HG03280 (cell line): ENCODE measurements at regions not wholly inside any gene's neighbourhood (a gene's known extent, or its start where the extent isn't known, plus 50 kb on each side); places are given as distances from the start of the nearest gene placed in this dataset.

Experiments used
- ATAC-seq: cut with Tn5 transposase; IDR thresholded peaks from one replicate; pipeline ENCODE4 v1.9.1; 2021; ENCODE audit warnings: mild to moderate bottlenecking, moderate library complexity; ENCODE audit not compliant: unreplicated experiment

- no peak for ATAC-seq
Measured at GRCh38 chr22:49198705-49199084, 629.0 kb downstream of the BRD1 start.

DNA sequence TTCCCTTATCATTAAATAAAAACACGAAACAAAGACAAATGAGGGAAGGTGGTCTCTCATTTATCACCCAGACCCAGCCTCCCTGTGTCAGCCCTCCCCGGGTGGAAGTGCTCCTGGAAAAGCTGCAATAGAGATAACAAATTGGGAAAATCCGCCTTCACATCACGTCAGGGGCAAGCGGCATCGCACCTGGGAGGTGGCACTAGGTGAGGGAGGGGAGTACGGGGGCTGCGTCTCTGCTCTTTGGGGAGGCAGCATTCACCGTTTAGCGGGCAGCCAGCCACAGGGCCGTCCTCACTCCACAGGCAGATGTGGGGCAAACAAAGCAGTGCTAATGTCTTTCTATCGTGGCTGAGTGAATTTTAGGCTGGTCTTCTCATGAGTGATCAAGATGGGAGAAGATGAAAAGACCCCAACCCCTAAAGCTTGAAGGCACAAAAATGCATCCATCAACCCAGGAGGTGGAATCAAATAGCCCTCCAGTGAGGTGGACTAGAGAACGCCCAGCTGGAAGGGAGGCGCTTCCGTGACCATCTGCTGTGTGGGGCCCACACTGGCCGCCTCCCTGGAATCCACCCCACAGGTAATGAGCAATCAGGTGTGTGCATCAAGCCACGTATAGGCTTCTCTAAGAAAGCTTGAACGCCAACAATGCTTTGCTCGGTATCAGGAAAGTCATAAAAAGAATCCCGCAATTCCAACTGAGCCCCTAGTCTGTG, 629.5 kb downstream of the BRD1 start:
- no peak for ATAC-seq

DNA sequence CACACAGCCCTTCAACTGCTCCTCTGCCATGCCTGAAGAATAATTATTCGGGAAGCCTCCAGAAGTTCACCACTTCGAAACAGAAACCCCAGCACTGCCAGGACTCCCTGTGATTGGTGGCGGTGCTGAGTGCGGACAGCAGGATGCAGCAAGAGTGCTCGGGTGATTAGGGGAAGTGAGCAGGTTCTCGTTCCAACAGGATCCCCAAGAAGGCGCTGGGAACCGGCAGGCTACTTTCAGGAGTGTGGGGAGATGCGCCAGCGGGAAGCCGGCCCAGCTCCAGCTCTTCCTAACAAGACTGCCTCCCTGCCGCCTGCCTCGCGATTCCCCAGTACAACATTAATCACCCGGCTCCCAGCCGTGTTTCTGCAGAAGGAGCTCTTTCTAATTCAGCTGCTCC, 630.2 kb downstream of the BRD1 start:
- no peak for ATAC-seq

DNA sequence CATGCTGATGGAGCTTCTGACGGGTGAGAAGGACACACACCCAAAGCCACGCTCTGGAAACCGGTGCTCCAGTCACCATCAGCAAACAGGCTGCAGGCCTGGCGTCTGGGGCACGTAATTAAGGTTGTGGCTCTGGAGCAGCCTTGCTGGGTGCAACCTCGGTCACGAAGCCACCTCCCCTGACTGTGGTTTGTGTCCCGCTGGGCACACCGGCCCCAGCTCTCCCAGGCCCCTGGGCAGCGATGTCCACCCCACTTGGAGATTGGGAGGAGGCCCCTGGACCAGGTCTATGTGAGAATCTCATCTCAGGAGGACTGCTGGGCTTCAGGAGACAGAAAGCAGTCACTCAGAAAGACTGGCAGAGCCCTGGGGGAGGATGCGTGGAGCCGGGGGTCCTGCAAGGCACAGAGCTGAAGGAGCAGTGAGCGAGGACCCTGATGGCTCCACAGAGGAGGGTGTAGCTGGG, 631.6 kb downstream of the BRD1 start:
- no peak for ATAC-seq

GRCh38 chr22:49195636-49196035, 632.0 kb downstream of the BRD1 start:
- ATAC-seq: no peak

GRCh38 chr22:49193901-49194465, 633.7 kb downstream of the BRD1 start:
- no peak for ATAC-seq

DNA sequence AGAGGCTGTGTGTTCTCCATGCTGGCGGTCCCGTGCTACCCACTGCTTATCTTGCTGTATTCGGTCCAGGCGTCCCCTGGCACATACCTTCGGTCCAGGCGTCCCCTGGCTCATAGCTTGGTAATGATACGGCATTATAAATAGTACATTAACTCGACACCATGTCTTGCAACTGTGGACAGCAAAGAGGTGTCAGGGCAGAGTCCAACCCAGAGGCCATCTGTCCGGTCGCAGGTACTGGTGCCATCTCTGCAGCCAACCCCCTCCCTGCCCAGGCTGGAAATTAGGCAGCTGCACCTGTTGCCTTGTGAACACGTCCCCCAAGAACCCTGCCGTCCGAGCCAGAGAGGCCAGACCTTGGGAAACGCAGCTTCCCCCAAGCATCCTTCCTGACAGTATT, 634.3 kb downstream of the BRD1 start:
- no peak for ATAC-seq

DNA sequence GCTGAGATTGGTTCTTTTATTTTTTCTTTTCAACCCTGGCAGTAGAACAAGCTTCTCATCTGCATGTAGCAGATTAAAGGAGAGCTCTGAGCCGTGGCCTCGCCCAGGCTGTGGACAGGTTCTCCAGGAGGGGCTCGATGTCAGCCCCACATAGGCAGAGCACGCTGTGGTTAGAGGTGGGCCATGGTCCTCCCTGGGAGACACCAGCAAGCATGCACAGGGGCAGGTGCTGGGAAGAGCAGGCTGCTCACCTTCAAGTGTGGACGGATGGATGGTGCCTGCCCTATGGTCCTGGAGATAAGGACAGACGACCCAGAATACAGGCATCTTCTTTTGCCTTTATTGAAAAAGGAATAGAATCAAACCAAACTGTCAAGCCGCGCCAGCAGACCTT, 634.8 kb downstream of the BRD1 start:
- ATAC-seq: no peak

GRCh38 chr22:49192180-49192856, 635.4 kb downstream of the BRD1 start:
- ATAC-seq: no peak

- ATAC-seq: no peak
Measured at GRCh38 chr22:49191506-49191980, 636.1 kb downstream of the BRD1 start.

- no peak for ATAC-seq
Measured at GRCh38 chr22:49190816-49191505, 636.7 kb downstream of the BRD1 start.

- no peak for ATAC-seq
Measured at GRCh38 chr22:49189871-49190270, 637.8 kb downstream of the BRD1 start.

GRCh38 chr22:49188591-49188990, 639.1 kb downstream of the BRD1 start:
- no peak for ATAC-seq

DNA sequence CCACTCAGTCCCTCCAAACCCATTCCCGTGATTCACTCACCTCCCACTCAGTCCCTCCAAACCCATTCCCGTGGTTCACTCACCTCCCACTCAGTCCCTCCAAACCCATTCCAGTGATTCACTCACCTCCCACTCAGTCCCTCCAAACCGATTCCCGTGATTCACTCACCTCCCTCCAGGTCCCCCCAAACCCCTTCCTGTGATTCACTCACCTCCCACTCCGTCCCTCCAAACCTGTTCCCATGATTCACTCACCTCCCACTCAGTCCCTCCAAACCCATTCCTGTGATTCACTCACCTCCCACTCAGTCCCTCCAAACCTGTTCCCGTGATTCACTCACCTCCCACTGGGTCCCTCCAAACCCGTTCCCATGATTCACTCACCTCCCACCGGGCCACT, 639.6 kb downstream of the BRD1 start:
- ATAC-seq: no peak

GRCh38 chr22:49186762-49187161, 640.9 kb downstream of the BRD1 start:
- ATAC-seq: no peak

- no peak for ATAC-seq
Measured at GRCh38 chr22:49186293-49186692, 641.4 kb downstream of the BRD1 start.

GRCh38 chr22:49185312-49185969, 642.2 kb downstream of the BRD1 start:
- ATAC-seq: no peak

GRCh38 chr22:49184736-49185135, 642.9 kb downstream of the BRD1 start:
- ATAC-seq: no peak

GRCh38 chr22:49183826-49184216, 643.9 kb downstream of the BRD1 start:
- no peak for ATAC-seq

DNA sequence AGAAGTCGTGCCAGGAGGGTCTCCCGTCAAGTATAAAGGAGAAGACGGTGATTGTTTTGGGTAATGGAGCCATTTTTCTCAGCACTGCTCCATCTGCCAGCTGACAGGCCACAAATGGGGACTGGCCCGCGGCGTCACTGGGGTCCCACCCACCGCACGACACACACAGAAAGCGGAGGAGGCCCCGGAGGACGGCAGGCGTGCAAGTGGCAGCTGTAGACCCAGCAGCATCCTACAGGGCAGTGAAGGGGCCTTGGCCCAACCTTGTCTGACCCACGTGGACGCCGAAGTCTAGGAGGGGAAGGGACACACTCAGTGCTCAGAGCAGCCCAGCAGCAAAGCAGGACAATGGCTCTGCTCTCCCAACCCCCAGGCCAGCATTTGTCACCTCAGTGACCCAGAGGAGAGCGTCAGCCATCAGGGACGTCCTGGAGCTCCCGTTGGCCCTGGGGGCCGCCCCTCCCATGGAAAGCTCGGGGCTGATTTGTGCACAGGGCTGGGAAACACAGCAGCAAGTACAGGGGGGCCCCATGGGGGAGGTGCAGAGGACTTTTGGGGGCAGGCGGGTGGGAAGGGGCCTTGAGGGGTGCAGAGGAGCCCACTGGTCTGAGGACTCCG, 644.4 kb downstream of the BRD1 start:
- no peak for ATAC-seq

GRCh38 chr22:49182416-49182815, 645.3 kb downstream of the BRD1 start:
- ATAC-seq: no peak
